ENCODE measurements at regions not wholly inside any gene's neighbourhood (a gene's known extent, or its start where the extent isn't known, plus 50 kb on each side); places are given as distances from the start of the nearest gene placed in this dataset.

GRCh38 chr3:178297199-178297598 lies 239.0 kb upstream of the KCNMB2 start:
- no peaks in the 10 kb centered on the region for H3K9me3 ChIP-seq
- no peaks in the 10 kb centered on the region for H3K27me3 ChIP-seq
- no peak overlapping the region for H3K4me3 ChIP-seq
- no peak overlapping the region for H3K27ac ChIP-seq
- H3K36me3 ChIP-seq (ENCODE audit: low read depth, missing control alignments) = no peaks in the 10 kb centered on the region
- no peaks in the 10 kb centered on the region for H3K4me1 ChIP-seq
- no peak for DNase-seq
- TF ChIP-seq CTCF (IDR thresholded peaks at IDR 0.05) = no peak
- no peak for TF ChIP-seq POLR2A (IDR thresholded peaks at IDR 0.05)
- intact Hi-C loops (cut with DNase I; ENCODE audit: low total_unique reads) = no loop called here
- 53 to 65% methylated on average over 1 of the region's 1 CpG for WGBS, 2 donors

GRCh38 chr3:178297740-178298139 lies 238.5 kb upstream of the KCNMB2 start:
- Histone ChIP-seq H3K4me3 (no peak overlapping the region), H3K4me1 (no peaks in the 10 kb centered on the region), H3K36me3 (ENCODE audit: low read depth, missing control alignments) (no peaks in the 10 kb centered on the region), H3K27me3 (no peaks in the 10 kb centered on the region), H3K27ac (no peak overlapping the region), H3K9me3 (no peaks in the 10 kb centered on the region)
- TF ChIP-seq POLR2A (IDR thresholded peaks at IDR 0.05) = no peak
- DNase-seq = no peak
- intact Hi-C loops (cut with DNase I; ENCODE audit: low total_unique reads) = no loop called here
- WGBS, 2 donors = 83 to 85% methylated on average over 8 of the region's 8 CpGs

- Histone ChIP-seq H3K27me3 (no peaks in the 10 kb centered on the region), H3K4me3 (no peak overlapping the region), H3K9me3 (no peaks in the 10 kb centered on the region), H3K27ac (no peak overlapping the region), H3K36me3 (ENCODE audit: low read depth, missing control alignments) (no peaks in the 10 kb centered on the region), H3K4me1 (no peaks in the 10 kb centered on the region)
- TF ChIP-seq CTCF (IDR thresholded peaks at IDR 0.05) = no peak
- TF ChIP-seq POLR2A (IDR thresholded peaks at IDR 0.05) = no peak
- DNase-seq = no peak
- 89 to 98% methylated on average over 4 of the region's 4 CpGs for WGBS, 2 donors
- intact Hi-C loops (cut with DNase I; ENCODE audit: low total_unique reads) = no loop called here
Observed at GRCh38 chr3:178300441-178300959, 235.7 kb upstream of the KCNMB2 start.

GRCh38 chr3:178302966-178303930 lies 233.0 kb upstream of the KCNMB2 start:
- no peak for DNase-seq
- 81 to 86% methylated on average over 6 of the region's 6 CpGs for WGBS, 2 donors
- TF ChIP-seq CTCF (IDR thresholded peaks at IDR 0.05) (no peak), POLR2A (IDR thresholded peaks at IDR 0.05) (no peak)
- Histone ChIP-seq H3K27ac (no peak overlapping the region), H3K4me1 (no peaks in the 10 kb centered on the region), H3K4me3 (no peak overlapping the region), H3K36me3 (ENCODE audit: low read depth, missing control alignments) (no peaks in the 10 kb centered on the region), H3K9me3 (no peaks in the 10 kb centered on the region), H3K27me3 (no peaks in the 10 kb centered on the region)
- intact Hi-C loops (cut with DNase I; ENCODE audit: low total_unique reads) = no loop called here

GRCh38 chr3:178304758-178305467 lies 231.3 kb upstream of the KCNMB2 start:
- intact Hi-C loops (cut with DNase I; ENCODE audit: low total_unique reads) = no loop called here
- no peaks in the 10 kb centered on the region for H3K4me1 ChIP-seq
- WGBS, 2 donors = 93 to 100% methylated on average over 1 of the region's 1 CpG
- TF ChIP-seq CTCF (IDR thresholded peaks at IDR 0.05) (no peak), POLR2A (IDR thresholded peaks at IDR 0.05) (no peak)
- H3K4me3 ChIP-seq = no peak overlapping the region
- H3K27ac ChIP-seq = no peak overlapping the region
- H3K9me3 ChIP-seq = no peaks in the 10 kb centered on the region
- no peak for DNase-seq
- H3K36me3 ChIP-seq (ENCODE audit: low read depth, missing control alignments) = no peaks in the 10 kb centered on the region
- no peaks in the 10 kb centered on the region for H3K27me3 ChIP-seq

Measured in testis (tissue), 2 donors.